B cell (primary cell): ENCODE measurements at regions not wholly inside any gene's neighbourhood (a gene's known extent, or its start where the extent isn't known, plus 50 kb on each side); places are given as distances from the start of the nearest gene placed in this dataset.
"Not testable (repeated sequence)": the region's sequence is repeated elsewhere in the genome, so short reads cannot be mapped to it uniquely, and the experiment has no call there.

Source experiments
- ATAC-seq: fragments of 200-7000 bp; cut with Tn5 transposase; one replicate; pipeline ENCODE4 v1.10.0; 2021; ENCODE audit warnings: low read depth, mild to moderate bottlenecking, moderate number of reproducible peaks, moderate library complexity
- CTCF ChIA-PET: fragments of 350-600 bp; sonication (Branson Sonifier 250); formaldehyde crosslinking; loops from one replicate; lab custom pipeline; 2021; ENCODE audit warnings: antibody characterized with exemption, inconsistent platforms; lab: Charles Lee
- POLR2A ChIA-PET: fragments of 350-600 bp; sonication (Branson Sonifier 250); formaldehyde crosslinking; loops from one replicate; lab custom pipeline; 2021; ENCODE audit warnings: antibody characterized with exemption; lab: Charles Lee
- DNase-seq: peaks from one replicate; pipeline ENCODE4 v3.0.0; 2013
- H2AFZ ChIP-seq: 2 replicates; pipeline ENCODE4 v1.6.1; 2012; ENCODE audit warnings: mild to moderate bottlenecking, low read depth, low read length; ENCODE audit not compliant: insufficient read depth, poor library complexity, severe bottlenecking
- H3K27ac ChIP-seq, 2 donors: 1 replicate in 1 of 2; 2 replicates in 1 of 2; pipeline ENCODE4 v1.5.1; 2012 to 2013; ENCODE audit warnings: low read length in 2 of 2, mild to moderate bottlenecking in 2 of 2, moderate library complexity in 1 of 2
- H3K27me3 ChIP-seq, 4 experiments: fragments of 200-600 bp in 1 of 4; sonication (generic) in 1 of 4; replicated peaks in 1 of 4; 1 replicate in 2 of 4; 2 replicates in 2 of 4; pipeline versions ENCODE4 v1.6.1 to v1.7.0; 2013 to 2016; ENCODE audit warnings: low read length in 3 of 4, mild to moderate bottlenecking in 2 of 4, mixed read lengths in 1 of 4, moderate library complexity in 1 of 4; ENCODE audit not compliant: insufficient read depth in 4 of 4, control insufficient read depth in 3 of 4; ENCODE audit errors: control extremely low read depth in 1 of 4
- H3K36me3 ChIP-seq, 2 experiments: replicated peaks in 1 of 2; 1 replicate in 1 of 2; 2 replicates in 1 of 2; pipeline versions ENCODE4 v1.6.1 to v1.7.1; 2013; ENCODE audit warnings: low read length in 1 of 2; ENCODE audit not compliant: insufficient read depth in 2 of 2, control insufficient read depth in 1 of 2; ENCODE audit errors: control extremely low read depth in 1 of 2, extremely low read depth in 1 of 2
- H3K4me1 ChIP-seq, 2 donors: fragments of 200-600 bp in 1 of 2; sonication (generic) in 1 of 2; 1 replicate in 1 of 2; 2 replicates in 1 of 2; pipeline versions ENCODE4 v1.5.1 to v1.6.1; 2013 to 2017; ENCODE audit warnings: low read length in 2 of 2; ENCODE audit not compliant: control insufficient read depth in 2 of 2, insufficient read depth in 2 of 2
- H3K4me2 ChIP-seq: replicated peaks from 2 replicates; pipeline ENCODE3; 2012; ENCODE audit warnings: mild to moderate bottlenecking, low read depth, low read length; ENCODE audit not compliant: poor library complexity, severe bottlenecking
- H3K4me3 ChIP-seq, 5 experiments: fragments of 200-600 bp in 1 of 5; sonication (generic) in 1 of 5; 1 replicate in 3 of 5; 2 replicates in 2 of 5; pipeline versions ENCODE4 v1.5.1 to v1.7.0; 2011 to 2016; ENCODE audit warnings: low read length in 4 of 5, mild to moderate bottlenecking in 4 of 5, low read depth in 2 of 5, control low read depth in 1 of 5, moderate library complexity in 1 of 5; ENCODE audit not compliant: insufficient read depth in 1 of 5; ENCODE audit errors: control extremely low read depth in 1 of 5, extremely low read depth in 1 of 5
- H3K79me2 ChIP-seq: fragments of 200-600 bp; sonication (generic); one replicate; pipeline ENCODE4 v1.6.0; 2016; ENCODE audit warnings: low read length; ENCODE audit not compliant: control insufficient read depth, insufficient read depth
- H3K9ac ChIP-seq: fragments of 200-600 bp; sonication (generic); 2 replicates; pipeline ENCODE4 v1.6.1; 2017; ENCODE audit warnings: mild to moderate bottlenecking, low read length, moderate library complexity
- H3K9me3 ChIP-seq, 3 donors: one replicate each; pipeline versions ENCODE4 v1.6.1 to v1.7.1; 2013; ENCODE audit warnings: low read length in 2 of 3; ENCODE audit not compliant: control insufficient read depth in 2 of 3, insufficient read depth in 1 of 3; ENCODE audit errors: control extremely low read depth in 1 of 3
- H4K20me1 ChIP-seq: 2 replicates; pipeline ENCODE4 v1.6.0; 2012; ENCODE audit warnings: mild to moderate bottlenecking, low read length; ENCODE audit not compliant: insufficient read depth, control insufficient read depth, poor library complexity, severe bottlenecking
- H3K27ac Mint-ChIP-seq: one replicate; pipeline ENCODE4 v1.8.0; 2021; ENCODE audit warnings: mixed read lengths
- H3K27me3 Mint-ChIP-seq: one replicate; pipeline ENCODE4 v1.8.0; 2021; ENCODE audit warnings: mixed read lengths
- H3K4me1 Mint-ChIP-seq: one replicate; pipeline ENCODE4 v1.8.0; 2021; ENCODE audit warnings: mixed read lengths
- H3K4me3 Mint-ChIP-seq: one replicate; pipeline ENCODE4 v1.8.0; 2021; ENCODE audit warnings: mixed read lengths
- H3K9me3 Mint-ChIP-seq: one replicate; pipeline ENCODE4 v1.8.0; 2022; ENCODE audit warnings: mixed read lengths; ENCODE audit not compliant: insufficient read depth
- EZH2 ChIP-seq: IDR thresholded peaks from 2 replicates; pipeline ENCODE4 v1.6.1; 2012; ENCODE audit warnings: borderline replicate concordance, low read depth, mild to moderate bottlenecking, moderate library complexity, low read length; ENCODE audit not compliant: insufficient read depth, poor library complexity, severe bottlenecking
- WGBS: methylation state at CpG from one replicate; pipeline ENCODE4 v1.1.5; 2013; ENCODE audit warnings: missing lambda C conversion rate; ENCODE audit not compliant: insufficient coverage; 5-methylcytosine and 5-hydroxymethylcytosine counted together
- intact Hi-C: fragments of 100-400 bp; cut with micrococcal nuclease; formaldehyde crosslinking; loops from one replicate; pipeline ENCODE4 v1.10.0; 2022

DNA sequence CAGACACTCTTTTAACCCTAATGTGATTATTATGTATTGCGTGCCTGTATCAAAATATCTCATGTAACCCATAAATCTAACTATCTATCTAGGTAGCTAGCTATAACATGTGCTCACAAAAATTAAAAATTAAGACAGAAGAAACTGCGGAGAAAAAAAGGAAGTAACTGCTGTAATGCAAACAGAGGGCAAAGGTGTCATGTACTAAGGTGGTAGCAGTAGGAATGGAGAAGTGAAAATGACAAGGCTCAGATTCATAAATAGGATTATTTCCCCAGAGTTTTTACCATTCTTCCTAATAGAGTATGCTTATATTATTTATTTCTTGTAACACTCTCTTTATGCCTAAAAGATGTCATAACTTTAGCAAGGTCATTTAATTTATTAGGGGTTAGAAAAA lies 1527.5 kb upstream of the C9orf72 start:
- CTCF ChIA-PET: no interaction called here
- intact Hi-C loops: no loop called here
- H3K79me2 ChIP-seq: no peaks in the 10 kb centered on the region

GRCh38 chr9:29104166-29104565 lies 1530.9 kb upstream of the C9orf72 start:
- H3K4me3 ChIP-seq, H4K20me1 ChIP-seq, ATAC-seq, H3K9me3 Mint-ChIP-seq, H2AFZ ChIP-seq, H3K4me1 ChIP-seq, H3K4me2 ChIP-seq, H3K9me3 ChIP-seq, H3K79me2 ChIP-seq, H3K27ac ChIP-seq, H3K27me3 Mint-ChIP-seq, intact Hi-C loops, H3K4me3 Mint-ChIP-seq, DNase-seq, CTCF ChIA-PET, H3K27ac Mint-ChIP-seq, POLR2A ChIA-PET, H3K9ac ChIP-seq, H3K27me3 ChIP-seq, H3K36me3 ChIP-seq, H3K4me1 Mint-ChIP-seq: not testable (repeated sequence)
- no CpG with 5 or more reads among the region's 1 CpG for WGBS

More for the DNA sequence above, 1527.5 kb upstream of the C9orf72 start:
- no peak for TF ChIP-seq EZH2
- no CpG with 5 or more reads among the region's 2 CpGs for WGBS
- Histone ChIP-seq H4K20me1 (no peaks in the 10 kb centered on the region), H3K27me3 (no peaks in the 10 kb centered on the region), H3K4me1 (no peaks in the 10 kb centered on the region), H3K27ac (no peak overlapping the region), H3K4me3 (no peak overlapping the region), H3K9ac (no peak overlapping the region), H2AFZ (no peak overlapping the region), H3K9me3 (peaks cover 0 to 3% (median 0%) of the 10 kb centered on the region in 3 donors), H3K4me2 (no peak overlapping the region), H3K36me3 (no peaks in the 10 kb centered on the region)
- POLR2A ChIA-PET: no interaction called here
- Mint-ChIP-seq H3K4me1 (no peaks in the 10 kb centered on the region), H3K27me3 (no peaks in the 10 kb centered on the region), H3K4me3 (no peak overlapping the region), H3K27ac (no peak overlapping the region), H3K9me3 (peaks cover 8% of the 10 kb centered on the region)
- DNase-seq (no peak), ATAC-seq (no peak)
